H1 (cell line): ENCODE measurements at regions not wholly inside any gene's neighbourhood (a gene's known extent, or its start where the extent isn't known, plus 50 kb on each side); places are given as distances from the start of the nearest gene placed in this dataset.
"Not testable (repeated sequence)": the region's sequence is repeated elsewhere in the genome, so short reads cannot be mapped to it uniquely, and the experiment has no call there.

Experiments used
- CTCF ChIA-PET: fragments of 300-600 bp; sonication (Branson Sonifier 250); formaldehyde crosslinking; loops from one replicate; lab custom pipeline; 2021; ENCODE audit not compliant: partially characterized antibody; lab: Charles Lee
- POLR2A ChIA-PET: fragments of 300-600 bp; sonication (Branson Sonifier 250); formaldehyde crosslinking; loops from one replicate; lab custom pipeline; 2021; ENCODE audit warnings: inconsistent platforms; ENCODE audit not compliant: partially characterized antibody; lab: Charles Lee
- DNase-seq, 2 experiments: peaks; one replicate each; pipeline versions ENCODE4 v3.0.0 to v3.0.0-alpha.2; 2010 to 2022; ENCODE audit warnings: low spot score in 2 of 2, low read depth in 1 of 2, mixed read lengths in 1 of 2
- FAIRE-seq: peaks from 2 replicates; lab custom pipeline; 2011; peaks lifted over from hg19 to GRCh38; lab: Jason Lieb, UNC
- H2AFZ ChIP-seq: 2 replicates; pipeline ENCODE4 v1.8.1; 2012; ENCODE audit warnings: low read length, inconsistent platforms
- H2AK5ac ChIP-seq: 2 replicates; pipeline ENCODE4 v1.6.1; 2013; ENCODE audit warnings: low read depth, low read length
- H2BK120ac ChIP-seq: replicated peaks from 2 replicates; pipeline ENCODE3; 2013; ENCODE audit warnings: low read depth, low read length, inconsistent platforms
- H2BK12ac ChIP-seq: 2 replicates; pipeline ENCODE4 v1.6.1; 2013; ENCODE audit warnings: low read depth, low read length
- H2BK15ac ChIP-seq: 2 replicates; pipeline ENCODE4 v1.6.1; 2013; ENCODE audit warnings: low read length
- H2BK20ac ChIP-seq: 2 replicates; pipeline ENCODE4 v1.6.1; 2013; ENCODE audit warnings: low read length
- H2BK5ac ChIP-seq: 2 replicates; pipeline ENCODE4 v1.6.1; 2013; ENCODE audit warnings: low read depth, low read length
- H3K14ac ChIP-seq: 2 replicates; pipeline ENCODE4 v1.6.1; 2013; ENCODE audit warnings: inconsistent platforms; ENCODE audit not compliant: insufficient read length
- H3K18ac ChIP-seq: 2 replicates; pipeline ENCODE4 v1.6.1; 2013; ENCODE audit warnings: low read length; ENCODE audit errors: extremely low read depth
- H3K23ac ChIP-seq: 2 replicates; pipeline ENCODE4 v1.6.1; 2013; ENCODE audit warnings: inconsistent platforms; ENCODE audit not compliant: insufficient read length
- H3K23me2 ChIP-seq: 2 replicates; pipeline ENCODE4 v1.6.1; 2013; ENCODE audit warnings: low read depth, low read length
- H3K27ac ChIP-seq: 2 replicates; pipeline ENCODE4 v1.6.1; 2011; ENCODE audit warnings: low read depth, low read length, inconsistent platforms
- H3K27me3 ChIP-seq, 4 experiments: replicated peaks in 1 of 4; 1 replicate in 1 of 4; 2 replicates in 3 of 4; pipeline versions ENCODE4 v1.6.1 to v1.8.1; 2011 to 2013; ENCODE audit warnings: low read length in 3 of 4, mild to moderate bottlenecking in 3 of 4, inconsistent platforms in 2 of 4, mixed read lengths in 2 of 4, moderate library complexity in 1 of 4; ENCODE audit not compliant: control insufficient read depth in 3 of 4, insufficient read depth in 3 of 4; ENCODE audit errors: extremely low read depth in 1 of 4
- H3K36me3 ChIP-seq, 4 experiments: 2 replicates each; pipeline versions ENCODE4 v1.6.1 to v1.8.1; 2011 to 2013; ENCODE audit warnings: mild to moderate bottlenecking in 4 of 4, low read length in 3 of 4, moderate library complexity in 2 of 4, control low read depth in 1 of 4, inconsistent platforms in 1 of 4; ENCODE audit not compliant: insufficient read depth in 4 of 4, control insufficient read depth in 2 of 4
- H3K4ac ChIP-seq: replicated peaks from 2 replicates; pipeline ENCODE3; 2013; ENCODE audit warnings: low read length, low read depth, mixed read lengths, inconsistent platforms; ENCODE audit not compliant: insufficient read length
- H3K4me1 ChIP-seq, 4 experiments: replicated peaks in 1 of 4; 1 replicate in 1 of 4; 2 replicates in 3 of 4; pipeline versions ENCODE4 v1.6.1 to v1.8.1; 2011 to 2013; ENCODE audit warnings: low read length in 3 of 4, inconsistent platforms in 2 of 4, mixed read lengths in 1 of 4; ENCODE audit not compliant: insufficient read depth in 4 of 4, control insufficient read depth in 3 of 4
- H3K4me2 ChIP-seq, 2 experiments: 2 replicates each; pipeline versions ENCODE4 v1.6.1 to v1.8.1; 2011 to 2013; ENCODE audit warnings: low read depth in 2 of 2, low read length in 2 of 2, control low read depth in 1 of 2, inconsistent platforms in 1 of 2, mild to moderate bottlenecking in 1 of 2; ENCODE audit not compliant: insufficient read depth in 1 of 2
- H3K4me3 ChIP-seq, 4 experiments: fragments of 200-600, 300-600 bp in 1 of 4; sonication (generic), shearing (Covaris generic), sonication (Bioruptor Twin) in 1 of 4; 2 replicates each; pipeline versions ENCODE4 v1.5.1 to v1.8.1; 2011 to 2016; ENCODE audit warnings: low read length in 4 of 4, low read depth in 3 of 4, control low read depth in 2 of 4, inconsistent platforms in 2 of 4, mild to moderate bottlenecking in 2 of 4, mixed read lengths in 1 of 4, moderate library complexity in 1 of 4; ENCODE audit not compliant: insufficient read depth in 2 of 4; ENCODE audit errors: extremely low read depth in 1 of 4
- H3K56ac ChIP-seq: replicated peaks from 2 replicates; pipeline ENCODE3; 2013; ENCODE audit warnings: low read depth, mild to moderate bottlenecking, mixed read lengths, low read length, inconsistent platforms; ENCODE audit not compliant: insufficient read length
- H3K79me1 ChIP-seq: 2 replicates; pipeline ENCODE4 v1.6.1; 2013; ENCODE audit warnings: low read depth, low read length, control low read depth
- H3K79me2 ChIP-seq, 2 experiments: 2 replicates each; pipeline versions ENCODE4 v1.6.1 to v1.8.1; 2012 to 2013; ENCODE audit warnings: low read length in 2 of 2, mild to moderate bottlenecking in 2 of 2, inconsistent platforms in 1 of 2; ENCODE audit not compliant: insufficient read depth in 2 of 2, control insufficient read depth in 1 of 2
- H3K9ac ChIP-seq, 4 experiments: replicated peaks in 1 of 4; 1 replicate in 1 of 4; 2 replicates in 3 of 4; pipeline versions ENCODE4 v1.6.1 to v1.8.1; 2011 to 2013; ENCODE audit warnings: low read depth in 3 of 4, low read length in 3 of 4, control low read depth in 2 of 4, mild to moderate bottlenecking in 2 of 4, moderate library complexity in 2 of 4, inconsistent platforms in 1 of 4; ENCODE audit errors: extremely low read depth in 1 of 4
- H3K9me3 ChIP-seq, 2 experiments: 2 replicates each; pipeline versions ENCODE4 v1.6.1 to v1.8.1; 2012 to 2013; ENCODE audit warnings: mild to moderate bottlenecking in 2 of 2, moderate library complexity in 2 of 2, control low read depth in 1 of 2, inconsistent platforms in 1 of 2, low read depth in 1 of 2, low read length in 1 of 2, mixed read lengths in 1 of 2; ENCODE audit not compliant: insufficient read depth in 2 of 2
- H4K20me1 ChIP-seq, 2 experiments: replicated peaks in 1 of 2; 2 replicates each; pipeline versions ENCODE3 to v1.8.1; 2011 to 2013; ENCODE audit warnings: inconsistent platforms in 2 of 2, low read length in 2 of 2, mild to moderate bottlenecking in 1 of 2; ENCODE audit not compliant: insufficient read depth in 2 of 2, control insufficient read depth in 1 of 2
- H4K5ac ChIP-seq: 2 replicates; pipeline ENCODE4 v1.6.1; 2013; ENCODE audit warnings: low read length, low read depth, mixed read lengths, inconsistent platforms; ENCODE audit not compliant: insufficient read length
- H4K8ac ChIP-seq: 2 replicates; pipeline ENCODE4 v1.8.0; 2013; ENCODE audit warnings: mild to moderate bottlenecking, moderate library complexity, low read length, inconsistent platforms; ENCODE audit not compliant: insufficient read depth; ENCODE audit errors: extremely low read depth
- H4K91ac ChIP-seq: replicated peaks from 2 replicates; pipeline ENCODE3; 2013; ENCODE audit warnings: low read length, mixed read lengths, inconsistent platforms; ENCODE audit not compliant: insufficient read length
- WGBS, 2 experiments: shearing (Covaris generic) in 1 of 2; methylation state at CpG; one replicate each; pipeline versions ENCODE4 v1.1.6 to v1.1.7; 2013 to 2015; ENCODE audit warnings: low lambda C conversion rate in 2 of 2, mixed read lengths in 2 of 2, inconsistent platforms in 1 of 2, low coverage in 1 of 2, missing lambda C conversion rate in 1 of 2; ENCODE audit not compliant: insufficient replicate concordance in 2 of 2, insufficient coverage in 1 of 2, insufficient read length in 1 of 2; ENCODE audit errors: extremely low coverage in 1 of 2, missing lambda C conversion rate in 1 of 2; 5-methylcytosine and 5-hydroxymethylcytosine counted together

DNA sequence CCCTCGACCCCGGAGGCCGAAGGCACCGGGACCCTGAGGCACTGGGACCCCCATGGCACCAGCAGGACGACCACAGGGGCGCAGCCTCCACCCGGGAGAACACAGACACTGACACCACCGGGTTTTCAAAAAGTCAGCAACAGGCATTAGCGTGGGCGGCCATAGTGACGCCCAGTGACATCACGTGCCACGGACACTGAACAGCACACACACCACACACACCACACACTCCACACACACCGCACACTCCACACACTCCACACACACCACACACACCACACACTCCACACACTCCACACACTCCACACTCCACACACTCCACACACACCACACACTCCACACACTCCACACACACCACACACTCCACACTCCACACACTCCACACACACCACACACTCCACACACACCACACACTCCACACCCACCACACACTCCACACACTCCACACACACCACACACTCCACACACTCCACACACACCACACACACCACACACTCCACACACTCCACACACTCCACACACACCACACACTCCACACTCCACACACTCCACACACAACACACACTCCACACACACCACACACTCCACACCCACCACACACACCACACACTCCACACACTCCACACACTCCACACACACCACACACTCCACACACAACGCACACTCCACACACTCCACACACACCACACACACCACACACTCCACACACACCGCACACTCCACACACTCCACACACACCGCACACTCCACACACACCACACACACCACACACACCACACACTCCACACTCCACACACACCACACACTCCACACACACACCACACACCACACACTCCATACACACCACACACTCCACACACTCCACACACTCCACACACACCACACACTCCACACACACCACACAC is 3955.9 kb upstream of the TPTE start:
- H3K79me1 ChIP-seq, H3K4me1 ChIP-seq, H3K4me3 ChIP-seq, FAIRE-seq, H2AFZ ChIP-seq, H3K27ac ChIP-seq, POLR2A ChIA-PET, H2BK20ac ChIP-seq, H4K5ac ChIP-seq, H3K79me2 ChIP-seq, H2BK5ac ChIP-seq, CTCF ChIA-PET, H3K4ac ChIP-seq, H2BK120ac ChIP-seq, H3K14ac ChIP-seq, H3K23me2 ChIP-seq, H4K20me1 ChIP-seq, H3K36me3 ChIP-seq, H3K23ac ChIP-seq, H3K4me2 ChIP-seq, H3K9ac ChIP-seq, H3K9me3 ChIP-seq, H4K8ac ChIP-seq, H3K27me3 ChIP-seq: not testable (repeated sequence)
- WGBS, 2 experiments, result 65 to 100% methylated on average over 1 to 9 of the region's 17 CpGs
- H2BK12ac ChIP-seq, result peak overlapping the region; percentile 50; the same call in 1 of the 2 replicates
- peak overlapping the region; percentile 27 for H4K91ac ChIP-seq
- peak in 1 of 2 experiments; percentile 29 for DNase-seq
- 0 out of 2 replicates have a peak overlapping the region, but pooled peaks have one; percentile 5 for H3K18ac ChIP-seq
- H2BK15ac ChIP-seq, result peak overlapping the region; percentile 92; the same call in 1 of the 2 replicates
- H2AK5ac ChIP-seq, result peak overlapping the region; percentile 44
- H3K56ac ChIP-seq, result peak overlapping the region; percentile 99

DNA sequence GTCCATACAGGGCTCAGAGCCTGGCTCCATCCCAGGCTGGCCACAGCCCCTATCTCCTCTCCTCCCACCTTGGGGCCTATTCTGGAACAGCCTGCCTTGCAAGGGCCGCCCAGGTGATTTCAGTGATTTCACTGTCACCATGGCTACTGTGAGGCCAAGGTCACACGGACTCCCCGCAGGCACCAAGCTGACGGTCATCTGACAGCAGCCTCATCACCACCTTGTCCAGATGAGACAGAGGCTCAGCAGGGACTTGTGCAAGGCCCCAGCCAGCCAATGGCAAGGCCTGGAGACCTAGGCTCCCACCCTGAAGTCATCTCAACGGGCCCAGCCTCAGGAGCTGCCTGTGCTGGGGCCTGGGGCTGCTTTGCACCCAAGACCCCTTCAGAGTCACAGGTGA is 3953.8 kb upstream of the TPTE start:
- H4K8ac ChIP-seq, H3K4me1 ChIP-seq, H2BK20ac ChIP-seq, H4K91ac ChIP-seq, H3K4me3 ChIP-seq, H2AK5ac ChIP-seq, H3K79me2 ChIP-seq, H3K56ac ChIP-seq, H3K4me2 ChIP-seq, H3K14ac ChIP-seq, H3K9ac ChIP-seq, H3K36me3 ChIP-seq, H2BK12ac ChIP-seq, H4K20me1 ChIP-seq, POLR2A ChIA-PET, H3K79me1 ChIP-seq, H3K18ac ChIP-seq, H2AFZ ChIP-seq, H4K5ac ChIP-seq, H3K23ac ChIP-seq, H3K27ac ChIP-seq, H2BK5ac ChIP-seq, H3K27me3 ChIP-seq, H3K4ac ChIP-seq, H2BK120ac ChIP-seq, CTCF ChIA-PET, FAIRE-seq, H2BK15ac ChIP-seq, H3K23me2 ChIP-seq, DNase-seq, H3K9me3 ChIP-seq: not testable (repeated sequence)
- no CpG with 5 or more reads among the region's 5 CpGs for WGBS, 2 experiments
